GM20431 (cell line): ENCODE measurements at regions not wholly inside any gene's neighbourhood (a gene's known extent, or its start where the extent isn't known, plus 50 kb on each side); places are given as distances from the start of the nearest gene placed in this dataset.
"Not testable (repeated sequence)": the region's sequence is repeated elsewhere in the genome, so short reads cannot be mapped to it uniquely, and the experiment has no call there.

Experiments
- in situ Hi-C: fragments of 300-500 bp; cut with MseI, MboI; formaldehyde crosslinking; loops from one replicate; pipeline ENCODE4 v1.15.0; 2020; ENCODE audit warnings: low sequenced_read_pairs; ENCODE audit not compliant: unreplicated experiment

DNA sequence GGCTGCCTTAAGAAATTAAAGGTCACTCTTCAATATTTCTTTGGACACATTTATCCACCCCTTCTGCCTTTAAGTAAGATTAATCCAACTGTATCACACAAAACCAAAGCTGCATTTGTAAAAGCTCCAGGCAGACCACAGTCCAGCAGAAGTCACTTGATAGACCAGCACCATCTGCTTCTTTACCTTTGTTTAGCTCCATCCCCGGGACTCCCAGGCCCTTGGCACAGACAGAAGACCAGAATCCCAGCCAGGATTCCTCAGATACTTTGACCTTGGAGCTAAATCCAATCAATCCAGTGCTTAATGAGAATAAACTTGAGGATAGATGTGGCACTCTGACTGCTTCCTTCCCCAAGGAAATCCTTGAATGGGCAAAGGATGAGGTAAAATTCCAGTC lies 333.1 kb upstream of the RASGEF1B start:
- in situ Hi-C loops, result no loop called here

GRCh38 chr4:81802285-81802846 lies 330.7 kb upstream of the RASGEF1B start:
- in situ Hi-C loops, result no loop called here

GRCh38 chr4:81799371-81799770 lies 327.7 kb upstream of the RASGEF1B start:
- in situ Hi-C loops, result no loop called here

DNA sequence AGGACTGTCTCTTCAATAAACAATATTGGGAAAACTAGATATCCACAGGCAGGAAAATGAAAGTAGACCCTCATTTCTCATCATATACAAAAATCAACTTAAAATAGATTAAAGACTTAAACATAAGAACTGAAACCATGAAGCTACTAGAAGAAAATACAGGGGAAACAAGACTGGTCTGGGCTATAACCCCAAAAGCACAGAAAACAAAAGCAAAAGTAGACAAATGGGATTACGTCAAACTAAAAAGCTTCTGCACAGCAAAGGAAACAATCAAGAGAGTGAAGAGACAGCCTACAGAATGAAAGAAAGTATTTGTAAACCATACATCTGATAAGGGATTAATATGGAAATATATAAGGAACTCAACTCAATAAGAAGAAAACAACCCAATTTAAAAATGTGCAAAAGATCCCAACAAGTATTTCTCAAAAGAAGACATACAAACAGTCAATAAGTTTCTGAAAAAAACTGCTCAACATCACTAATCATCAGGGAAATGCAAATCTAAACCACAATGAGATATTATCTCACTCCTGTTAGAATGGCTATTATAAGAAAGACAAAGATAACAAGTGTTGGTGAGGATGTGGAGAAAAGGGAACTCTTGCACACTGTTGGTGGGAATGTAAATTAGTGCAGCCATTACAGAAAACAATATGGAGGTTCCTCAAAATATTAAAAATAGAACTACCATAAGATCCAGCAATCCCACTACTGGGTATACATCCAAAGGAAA lies 325.3 kb upstream of the RASGEF1B start:
- in situ Hi-C loops, result no loop called here

DNA sequence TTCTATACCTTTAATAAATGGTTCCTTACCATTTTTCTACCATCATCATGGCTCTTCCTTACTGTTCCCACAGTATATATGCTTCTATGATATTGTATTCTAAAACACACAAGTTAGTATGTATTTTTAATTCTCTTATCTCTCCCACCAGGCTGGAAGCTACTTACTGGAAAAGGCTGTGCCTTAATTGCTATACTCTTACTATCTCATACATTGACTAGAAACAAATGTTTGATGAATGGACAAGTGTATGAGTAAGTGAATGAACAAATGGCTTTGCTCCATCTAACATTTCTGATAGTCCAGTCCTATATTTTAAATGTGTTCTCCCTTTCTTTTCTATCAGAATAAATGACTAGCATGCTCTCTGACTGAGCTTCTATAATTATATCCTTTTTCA lies 320.8 kb upstream of the RASGEF1B start:
- in situ Hi-C loops, result no loop called here

- in situ Hi-C loops, result no loop called here
Measured at GRCh38 chr4:81790477-81790876, 318.8 kb upstream of the RASGEF1B start.

DNA sequence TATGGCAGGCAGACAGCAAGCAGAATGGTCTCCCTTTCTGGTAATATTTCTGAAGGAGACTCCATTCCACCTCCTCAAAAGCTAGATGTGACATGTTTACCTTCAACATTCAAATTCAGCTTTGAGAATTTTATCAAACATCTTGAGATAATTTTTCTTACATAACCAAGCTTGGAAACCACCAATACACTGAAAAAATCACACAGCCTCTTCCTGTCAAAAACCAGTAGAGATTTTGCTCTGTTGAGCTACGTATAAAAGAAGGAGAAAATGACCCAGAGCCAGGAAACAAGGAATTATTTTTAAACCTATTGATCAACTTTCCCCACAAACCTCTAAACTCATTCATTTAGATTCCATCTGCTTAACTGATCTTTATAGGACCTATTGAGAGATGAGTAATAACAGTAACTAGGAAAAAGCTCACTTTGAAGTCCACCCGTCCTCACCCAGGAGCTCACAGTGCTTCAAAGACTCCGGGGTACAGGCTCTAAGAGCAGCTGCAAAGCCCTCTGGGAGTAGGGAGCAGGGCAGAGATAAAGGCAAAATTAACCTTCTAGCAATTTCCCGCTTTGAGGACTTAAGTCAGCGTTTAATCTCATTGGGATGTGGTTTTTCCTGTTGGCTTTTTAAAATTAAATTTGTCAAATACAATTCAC lies 318.2 kb upstream of the RASGEF1B start:
- in situ Hi-C loops, result no loop called here

DNA sequence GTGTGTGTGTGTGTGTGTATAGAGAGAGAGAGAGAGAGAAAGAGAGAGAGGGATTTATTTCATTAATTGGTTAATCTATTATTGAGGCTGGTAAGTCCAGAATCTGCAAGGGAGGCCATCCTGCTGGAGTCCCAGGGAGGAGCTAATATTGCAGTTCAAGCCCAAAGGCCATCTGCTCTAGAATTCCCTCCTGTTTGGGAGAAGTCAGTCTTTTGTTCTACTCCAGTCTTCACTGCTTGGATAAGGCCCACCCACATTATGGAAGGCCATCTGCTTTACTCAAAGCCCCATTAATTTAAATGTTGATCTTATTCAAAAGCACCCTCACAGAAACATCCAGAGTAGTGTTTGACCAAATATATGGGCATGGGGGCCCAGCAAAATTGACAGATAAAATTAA lies 317.5 kb upstream of the RASGEF1B start:
- in situ Hi-C loops, result no loop called here

DNA sequence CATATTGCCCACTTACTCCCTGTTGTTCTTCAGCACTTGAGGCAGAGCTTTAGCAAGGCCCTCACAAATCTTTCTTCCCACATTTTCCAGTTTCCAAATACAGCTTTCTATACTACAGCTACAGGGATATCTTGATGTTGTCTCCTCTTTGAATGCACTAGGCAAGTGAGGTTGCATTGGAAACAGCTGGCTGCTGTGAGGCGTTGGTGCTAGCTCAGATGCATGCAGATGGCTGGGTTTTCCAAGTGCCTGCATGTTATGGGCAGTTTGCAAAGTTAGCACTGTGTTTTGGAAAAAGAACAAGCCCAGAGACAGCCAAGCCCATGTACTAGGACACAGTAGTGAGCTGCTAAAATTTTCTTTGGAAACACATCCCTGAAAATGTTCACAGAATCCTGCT lies 315.1 kb upstream of the RASGEF1B start:
- in situ Hi-C loops, result no loop called here

DNA sequence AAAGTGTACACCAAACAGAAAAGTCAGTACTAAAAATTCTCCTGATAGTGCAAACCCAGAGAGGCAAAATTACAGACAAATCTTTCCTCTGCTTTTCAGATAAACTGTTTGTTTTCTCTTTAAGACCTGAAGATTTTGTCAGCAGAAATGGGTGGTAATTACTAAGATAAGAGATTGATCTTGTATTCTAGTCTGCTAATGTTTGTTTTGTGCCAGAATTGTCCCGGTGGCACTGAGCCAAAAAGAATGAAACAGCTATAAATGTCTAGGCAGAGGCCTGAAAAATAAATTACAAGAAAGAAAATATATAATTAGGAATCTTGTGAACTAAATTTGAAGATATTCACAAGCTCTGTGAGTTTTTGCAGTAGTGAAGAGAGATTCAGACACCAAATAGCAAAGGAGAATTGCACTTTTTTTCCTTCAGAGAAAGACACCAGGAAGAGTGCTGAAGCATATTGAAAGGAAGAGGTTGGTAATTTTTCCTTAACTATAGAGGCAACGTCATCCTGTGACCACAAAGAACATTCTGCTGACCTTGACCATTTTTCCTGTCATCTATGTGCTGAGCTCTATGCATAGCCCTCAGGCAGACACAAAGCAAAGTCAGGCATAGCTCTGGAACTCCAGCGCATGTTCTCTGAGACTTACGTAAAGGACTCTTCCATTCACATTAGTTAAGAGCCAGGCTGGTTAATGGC lies 314.5 kb upstream of the RASGEF1B start:
- in situ Hi-C loops, result no loop called here

DNA sequence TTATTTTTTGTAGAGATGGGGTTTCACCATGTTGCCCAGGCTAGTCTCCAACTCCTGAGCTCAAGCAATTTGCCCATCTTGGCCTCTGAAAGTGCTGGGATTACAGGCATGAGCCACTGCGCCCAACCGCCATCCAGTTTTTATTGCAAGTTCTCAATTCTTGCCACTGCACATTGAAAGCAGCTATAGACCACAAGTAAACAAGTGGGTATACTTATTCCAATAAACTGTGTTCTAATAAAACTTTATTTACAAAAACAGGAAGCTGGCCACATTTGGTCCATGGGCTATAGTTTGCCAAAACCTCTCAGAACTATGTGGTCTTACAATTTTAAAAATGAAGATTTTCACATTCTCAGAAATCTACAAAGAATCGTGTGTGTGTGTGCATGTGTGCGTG lies 313.6 kb upstream of the RASGEF1B start:
- in situ Hi-C loops, result no loop called here

GRCh38 chr4:81783558-81783957 lies 311.9 kb upstream of the RASGEF1B start:
- in situ Hi-C loops, result no loop called here

GRCh38 chr4:81781799-81782198 lies 310.1 kb upstream of the RASGEF1B start:
- in situ Hi-C loops, result no loop called here

DNA sequence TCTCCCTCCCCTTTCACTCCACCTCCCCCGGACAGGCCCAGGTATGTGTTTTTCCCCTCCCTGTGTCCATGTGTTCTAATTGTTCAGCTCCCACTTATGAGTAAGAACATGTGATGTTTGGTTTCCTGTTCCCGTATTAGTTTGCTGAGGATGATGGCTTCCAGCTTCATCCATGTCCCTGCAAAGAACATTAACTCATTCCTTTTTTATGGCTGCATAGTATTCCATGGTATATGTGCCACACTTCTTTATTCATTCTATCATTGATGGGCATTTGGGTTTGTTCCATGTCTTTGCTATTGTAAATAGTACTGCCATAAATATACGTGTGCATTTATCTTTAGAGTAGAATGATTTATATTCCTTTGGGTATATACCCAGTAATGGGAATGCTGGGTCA lies 306.0 kb upstream of the RASGEF1B start:
- in situ Hi-C loops, result not testable (repeated sequence)

DNA sequence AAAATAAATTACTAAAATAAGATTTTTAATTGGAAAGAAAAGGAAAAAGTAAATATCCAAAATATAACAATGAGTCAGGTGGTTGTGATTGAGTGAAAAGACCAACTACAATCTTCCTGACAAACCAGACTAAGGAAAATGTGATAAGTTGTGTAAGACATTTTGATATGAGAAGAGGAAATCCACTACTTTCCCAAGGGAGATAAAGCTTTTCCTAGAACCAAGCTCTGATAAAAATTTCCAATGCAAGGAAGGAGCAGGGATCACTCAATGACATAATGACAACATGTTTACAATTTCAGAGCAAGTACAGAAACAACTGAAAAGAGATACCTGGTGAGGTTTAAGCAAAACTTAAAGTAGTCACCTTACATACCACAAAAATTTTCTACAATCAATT lies 305.1 kb upstream of the RASGEF1B start:
- in situ Hi-C loops, result no loop called here

DNA sequence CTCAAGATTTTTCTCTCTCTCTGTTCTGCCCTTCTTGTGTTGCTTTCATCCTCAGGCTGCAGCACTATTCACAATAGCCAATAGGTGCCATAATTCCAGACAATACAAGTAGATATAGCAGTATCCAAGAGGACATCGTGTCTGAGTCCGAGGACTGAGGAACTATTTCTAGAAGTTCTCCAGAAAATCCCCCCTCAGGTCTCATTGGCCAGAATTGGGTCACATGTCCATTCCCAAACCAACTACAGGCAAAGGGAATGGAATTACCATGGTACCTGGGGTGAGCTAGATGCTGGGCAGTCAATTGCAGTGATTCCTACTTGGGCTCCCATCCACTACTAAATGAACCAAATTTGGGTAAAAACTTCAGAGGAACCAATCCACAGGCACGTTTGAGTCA lies 301.9 kb upstream of the RASGEF1B start:
- in situ Hi-C loops, result no loop called here

DNA sequence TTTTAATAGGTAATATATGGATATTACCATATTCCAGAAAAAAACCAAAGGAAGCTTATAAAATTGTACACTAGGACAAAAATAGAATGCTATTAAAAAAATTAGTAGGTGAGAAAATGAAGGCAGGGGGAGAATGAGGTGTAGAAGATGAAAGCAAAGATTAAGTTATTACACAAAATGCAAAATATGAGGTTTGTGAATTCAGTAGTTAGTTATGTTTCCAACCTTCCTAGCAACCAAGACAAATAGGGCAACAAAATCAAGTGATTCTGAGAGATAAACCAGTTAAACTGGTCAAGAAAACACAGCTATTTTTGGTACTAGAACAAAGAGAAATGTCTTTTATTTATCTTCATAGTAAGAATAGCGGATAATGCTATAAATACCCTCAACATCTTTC lies 300.0 kb upstream of the RASGEF1B start:
- in situ Hi-C loops, result no loop called here

- in situ Hi-C loops, result no loop called here
Measured at GRCh38 chr4:81769244-81769643, 297.5 kb upstream of the RASGEF1B start.

GRCh38 chr4:81758574-81759264 lies 287.0 kb upstream of the RASGEF1B start:
- in situ Hi-C loops, result no loop called here

GRCh38 chr4:81757691-81758090 lies 286.0 kb upstream of the RASGEF1B start:
- in situ Hi-C loops, result no loop called here
